Activated CD4-positive, alpha-beta memory T cell treated with anti-CD3 and anti-CD28 coated beads, Interleukin-2, amount 10 ng/mL, durations not matched to agents 7 days and 5 days (primary cell): ENCODE measurements at regions not wholly inside any gene's neighbourhood (a gene's known extent, or its start where the extent isn't known, plus 50 kb on each side); places are given as distances from the start of the nearest gene placed in this dataset.
A peak's percentile ranks its signal among the peaks of the same experiment; 100 is the strongest.
"Not testable (repeated sequence)": the region's sequence is repeated elsewhere in the genome, so short reads cannot be mapped to it uniquely, and the experiment has no call there.

Experiments
- CTCF ChIA-PET: fragments of 350-600 bp; sonication (Branson Sonifier 250); formaldehyde crosslinking; loops from one replicate; lab custom pipeline; 2021; ENCODE audit warnings: antibody characterized with exemption, inconsistent platforms; lab: Charles Lee
- POLR2A ChIA-PET: fragments of 350-600 bp; sonication (Branson Sonifier 250); formaldehyde crosslinking; loops from one replicate; lab custom pipeline; 2021; ENCODE audit warnings: antibody characterized with exemption; lab: Charles Lee
- DNase-seq: peaks from one replicate; pipeline ENCODE4 v3.0.0-alpha.2; 2020
- H3K27ac Mint-ChIP-seq: one replicate; pipeline ENCODE4 v1.8.0; 2021; ENCODE audit warnings: mild to moderate bottlenecking, mixed read lengths
- H3K27me3 Mint-ChIP-seq: one replicate; pipeline ENCODE4 v1.8.0; 2021; ENCODE audit warnings: mixed read lengths
- H3K36me3 Mint-ChIP-seq: one replicate; pipeline ENCODE4 v1.8.0; 2021; ENCODE audit warnings: low read depth, mixed read lengths
- H3K4me1 Mint-ChIP-seq: one replicate; pipeline ENCODE4 v1.8.0; 2021; ENCODE audit warnings: mixed read lengths
- H3K4me3 Mint-ChIP-seq: one replicate; pipeline ENCODE4 v1.8.0; 2021; ENCODE audit warnings: mild to moderate bottlenecking, mixed read lengths
- H3K9me3 Mint-ChIP-seq: one replicate; pipeline ENCODE4 v1.8.0; 2021; ENCODE audit warnings: mixed read lengths

DNA sequence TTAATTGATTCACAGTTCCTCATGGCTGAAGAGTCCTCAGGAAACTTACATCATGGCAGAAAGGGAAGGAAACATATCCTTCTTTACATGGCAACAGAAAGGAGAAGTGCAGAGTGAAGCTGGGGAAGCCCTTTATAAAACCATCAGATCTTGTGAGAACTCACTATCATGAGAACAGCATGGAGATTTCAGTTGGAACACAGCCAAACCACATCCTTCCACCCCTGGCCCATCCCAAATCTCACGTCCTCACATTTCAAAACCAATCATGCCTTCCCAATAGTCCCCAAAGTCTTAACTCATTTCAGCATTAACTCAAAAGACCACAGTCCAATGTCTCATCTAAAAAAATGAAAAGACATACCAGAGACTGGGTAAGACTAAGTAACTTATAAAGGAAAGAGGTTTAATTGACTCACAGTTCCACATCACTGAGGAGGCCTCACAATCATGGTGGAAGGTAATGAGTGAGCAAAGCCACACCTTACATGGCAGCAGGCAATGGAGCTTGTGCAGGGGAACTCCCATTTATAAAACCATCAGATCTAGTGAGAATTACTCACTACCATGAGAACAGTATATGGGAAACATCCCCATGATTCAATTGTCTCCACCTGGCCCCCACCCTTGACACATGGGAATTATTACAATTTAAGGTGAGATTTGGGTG, 105.2 kb downstream of the MRPL39 start:
- Mint-ChIP-seq H3K27me3 (no peaks in the 10 kb centered on the region), H3K36me3 (peaks cover 23% of the 10 kb centered on the region), H3K4me3 (no peak overlapping the region), H3K4me1 (peaks cover 27% of the 10 kb centered on the region), H3K9me3 (peaks cover 30% of the 10 kb centered on the region), H3K27ac (peak overlapping the region; percentile 36)
- no peak for DNase-seq
- POLR2A ChIA-PET, result no interaction called here
- CTCF ChIA-PET, result no interaction called here

DNA sequence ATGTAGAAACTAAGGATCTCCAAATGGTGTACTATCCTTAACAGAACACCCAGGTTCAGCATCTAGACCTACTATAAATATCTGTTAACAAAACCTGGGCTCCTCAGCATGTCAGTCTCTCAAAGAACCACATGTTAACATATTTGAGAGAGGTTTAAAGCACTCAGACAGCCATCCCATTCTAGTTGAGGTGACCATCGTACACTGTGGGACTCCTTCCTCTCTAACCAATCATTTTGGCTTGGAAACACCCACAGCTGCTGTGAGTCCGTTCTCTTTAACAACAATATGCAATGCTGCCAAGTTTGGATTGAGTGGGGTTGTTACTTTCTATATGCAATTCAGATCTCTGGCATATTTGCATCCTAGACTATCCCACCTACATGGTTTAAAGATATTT, 105.8 kb downstream of the MRPL39 start:
- Mint-ChIP-seq H3K9me3 (peaks cover 30% of the 10 kb centered on the region), H3K4me1 (peaks cover 24% of the 10 kb centered on the region), H3K4me3 (no peak overlapping the region), H3K27ac (no peak overlapping the region), H3K36me3 (peaks cover 23% of the 10 kb centered on the region), H3K27me3 (no peaks in the 10 kb centered on the region)
- ChIA-PET CTCF (no interaction called here), POLR2A (interaction anchor here (0.6 kb wide), 1 partner anchor 137 kb away, joined by 4 read pairs; no protein-coding TSS in a partner anchor)
- DNase-seq, result no peak

DNA sequence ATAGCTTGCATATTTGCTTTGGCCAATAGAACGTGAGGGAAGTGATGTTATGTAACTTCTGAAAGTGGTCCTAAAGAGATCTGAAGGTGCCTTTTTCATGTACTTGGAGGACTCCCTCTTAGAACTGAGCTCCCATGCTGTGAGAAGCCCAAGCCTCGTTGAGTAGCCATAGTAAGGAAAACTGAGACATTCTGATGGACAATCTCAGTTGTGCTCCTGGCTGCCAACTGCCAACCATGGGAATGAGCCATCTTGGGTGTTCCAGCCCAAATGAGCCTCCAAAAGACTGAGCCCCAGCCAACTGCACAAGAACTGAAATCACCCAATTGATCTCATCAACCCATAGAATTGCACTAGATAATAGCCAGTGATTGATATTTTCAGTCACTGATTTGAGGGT, 106.7 kb downstream of the MRPL39 start:
- POLR2A ChIA-PET, result interaction anchor here (0.6 kb wide), 1 partner anchor 138 kb away, joined by 4 read pairs; no protein-coding TSS in a partner anchor
- DNase-seq, result no peak
- CTCF ChIA-PET, result no interaction called here
- Mint-ChIP-seq H3K9me3 (peaks cover 30% of the 10 kb centered on the region), H3K27ac (no peak overlapping the region), H3K27me3 (no peaks in the 10 kb centered on the region), H3K4me3 (no peak overlapping the region), H3K36me3 (peaks cover 23% of the 10 kb centered on the region), H3K4me1 (peaks cover 19% of the 10 kb centered on the region)

DNA sequence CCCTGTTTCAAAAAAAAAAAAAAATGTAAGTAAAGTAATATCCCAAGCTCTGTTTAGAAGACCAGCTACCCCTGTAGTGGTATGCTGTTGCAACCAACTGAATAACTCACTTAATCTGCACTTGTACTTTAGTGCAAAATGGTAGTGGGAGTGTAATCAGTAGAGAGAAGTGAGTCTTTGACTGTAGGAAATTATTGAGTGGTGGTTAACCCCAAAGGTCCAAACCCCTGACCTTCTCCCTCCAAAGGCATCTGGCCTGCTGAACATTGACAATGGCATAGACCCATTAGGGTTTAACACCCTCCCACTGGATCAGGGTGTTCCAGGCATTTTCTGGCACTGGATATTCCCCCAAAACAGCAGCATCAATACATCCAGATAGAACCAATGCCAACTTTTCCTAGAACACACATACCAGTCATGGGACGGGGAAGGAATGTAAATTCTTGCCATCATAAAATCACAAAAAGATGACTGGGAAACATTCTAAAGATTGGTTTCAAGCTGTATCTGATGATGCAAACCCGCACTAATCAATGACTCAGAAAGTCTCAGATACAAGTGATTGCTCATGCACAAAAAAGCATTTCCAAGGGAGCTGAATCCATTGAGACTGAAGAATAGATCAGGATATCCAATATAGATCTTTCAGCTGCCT, 110.3 kb downstream of the MRPL39 start:
- Mint-ChIP-seq H3K9me3 (peaks cover 20% of the 10 kb centered on the region), H3K4me1 (peaks cover 8% of the 10 kb centered on the region), H3K36me3 (peaks cover 14% of the 10 kb centered on the region), H3K27ac (no peak overlapping the region), H3K4me3 (no peak overlapping the region), H3K27me3 (no peaks in the 10 kb centered on the region)
- ChIA-PET CTCF (interaction anchor here (1.4 kb wide), 1 partner anchor 76 kb away, joined by 3 read pairs; no protein-coding TSS in a partner anchor), POLR2A (no interaction called here)
- no peak for DNase-seq

DNA sequence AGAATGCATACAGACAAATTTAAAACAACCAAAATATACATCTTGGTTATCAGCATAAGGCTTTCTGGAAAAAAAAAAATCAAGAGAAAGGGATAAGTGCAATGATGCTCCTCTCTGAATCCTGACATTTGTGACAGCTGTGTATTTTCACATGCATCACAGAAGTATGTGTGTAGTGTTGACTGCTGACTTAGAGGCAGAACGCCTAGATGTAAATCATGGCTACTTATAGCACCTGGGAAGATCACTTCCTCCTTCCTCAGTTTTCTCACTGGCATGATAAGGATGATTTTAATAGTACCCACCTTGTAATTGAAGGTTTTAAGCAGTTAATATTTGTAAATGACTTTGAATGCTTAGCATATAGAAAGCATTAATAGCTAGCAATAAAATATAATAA, 112.5 kb downstream of the MRPL39 start:
- H3K36me3 Mint-ChIP-seq, result peaks cover 5% of the 10 kb centered on the region
- DNase-seq, result no peak
- CTCF ChIA-PET, result no interaction called here
- H3K9me3 Mint-ChIP-seq, result peaks cover 11% of the 10 kb centered on the region
- POLR2A ChIA-PET, result interaction anchor here (1.7 kb wide), 1 partner anchor 13 kb away, joined by 5 read pairs; no protein-coding TSS in a partner anchor
- H3K4me3 Mint-ChIP-seq, result no peak overlapping the region
- H3K27me3 Mint-ChIP-seq, result no peaks in the 10 kb centered on the region
- H3K4me1 Mint-ChIP-seq, result peaks cover 18% of the 10 kb centered on the region
- no peak overlapping the region for H3K27ac Mint-ChIP-seq

DNA sequence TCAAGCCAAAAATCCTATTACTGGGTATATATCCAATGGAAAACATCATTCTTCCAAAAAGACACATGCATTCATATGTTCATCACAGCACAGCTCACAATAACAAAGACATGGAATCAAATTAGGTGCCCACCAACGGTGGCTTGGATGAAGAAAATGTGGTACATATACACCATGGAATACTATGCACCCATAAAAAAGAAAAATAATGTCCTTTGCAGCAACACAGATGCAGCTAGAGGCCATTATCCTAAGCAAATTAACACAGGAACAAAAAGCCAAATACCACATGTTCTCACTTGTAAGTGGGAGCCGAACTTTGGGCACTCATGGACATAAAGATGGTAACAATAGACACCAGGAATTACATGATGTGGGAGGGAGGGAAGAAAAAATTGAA, 113.6 kb downstream of the MRPL39 start:
- no peak for DNase-seq
- H3K9me3 Mint-ChIP-seq, result peaks cover 4% of the 10 kb centered on the region
- ChIA-PET CTCF (no interaction called here), POLR2A (no interaction called here)
- no peaks in the 10 kb centered on the region for H3K27me3 Mint-ChIP-seq
- no peak overlapping the region for H3K4me3 Mint-ChIP-seq
- peaks cover 26% of the 10 kb centered on the region for H3K4me1 Mint-ChIP-seq
- no peak overlapping the region for H3K27ac Mint-ChIP-seq
- H3K36me3 Mint-ChIP-seq, result peaks cover 5% of the 10 kb centered on the region

DNA sequence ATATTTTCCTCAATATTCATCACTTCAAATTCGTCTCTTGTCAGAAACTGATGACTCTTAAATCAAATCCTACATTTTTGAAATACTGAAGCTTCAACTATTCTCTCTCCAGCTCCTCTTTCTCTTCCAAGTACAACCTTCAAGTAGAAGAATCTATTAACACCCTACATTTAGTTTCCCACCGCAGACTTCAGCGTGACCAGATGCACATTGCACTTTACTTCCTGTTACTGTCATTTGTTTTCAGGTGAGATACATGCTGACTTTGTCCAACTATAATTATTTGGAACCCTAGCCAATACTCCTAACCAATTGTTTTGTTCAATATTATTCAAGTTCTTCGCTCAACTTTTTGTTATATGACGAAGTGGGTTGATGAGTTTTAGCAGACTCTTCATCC, 116.0 kb downstream of the MRPL39 start:
- peaks cover 43% of the 10 kb centered on the region for H3K4me1 Mint-ChIP-seq
- H3K27ac Mint-ChIP-seq, result peak overlapping the region; percentile 1
- H3K27me3 Mint-ChIP-seq, result no peaks in the 10 kb centered on the region
- CTCF ChIA-PET, result no interaction called here
- POLR2A ChIA-PET, result interaction anchor here (0.9 to 1.1 kb wide), 2 partner anchors 18 to 71 kb away, joined by 3 to 4 read pairs; no protein-coding TSS in a partner anchor
- H3K9me3 Mint-ChIP-seq, result no peaks in the 10 kb centered on the region
- H3K36me3 Mint-ChIP-seq, result peaks cover 3% of the 10 kb centered on the region
- no peak for DNase-seq
- no peak overlapping the region for H3K4me3 Mint-ChIP-seq

DNA sequence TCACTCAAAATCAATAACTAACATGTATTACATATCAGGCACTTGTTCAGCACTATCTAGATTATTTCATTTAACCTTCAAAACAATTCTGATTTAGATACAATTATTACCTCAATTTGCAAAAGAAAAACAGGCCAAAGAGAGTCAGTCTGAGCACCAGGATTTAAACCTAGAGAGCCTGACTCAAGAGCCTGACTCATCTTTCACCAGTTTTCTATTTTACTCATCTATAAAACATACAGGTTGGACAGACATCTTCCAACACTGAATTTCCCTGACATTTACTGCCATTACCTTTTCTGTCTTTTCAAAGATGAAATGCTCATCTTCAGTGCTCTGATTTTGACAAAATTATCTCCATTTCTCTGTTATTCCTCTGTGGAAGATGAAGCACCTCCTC, 116.5 kb downstream of the MRPL39 start:
- Mint-ChIP-seq H3K27ac (peak overlapping the region; percentile 33), H3K4me3 (no peak overlapping the region), H3K27me3 (no peaks in the 10 kb centered on the region), H3K4me1 (peaks cover 48% of the 10 kb centered on the region), H3K9me3 (no peaks in the 10 kb centered on the region), H3K36me3 (peaks cover 3% of the 10 kb centered on the region)
- CTCF ChIA-PET, result interaction anchor here (1.3 kb wide), 1 partner anchor 20 kb away, joined by 3 read pairs; no protein-coding TSS in a partner anchor
- DNase-seq, result no peak
- POLR2A ChIA-PET, result interaction anchor here (1.1 kb wide), 1 partner anchor 72 kb away, joined by 4 read pairs; no protein-coding TSS in a partner anchor

DNA sequence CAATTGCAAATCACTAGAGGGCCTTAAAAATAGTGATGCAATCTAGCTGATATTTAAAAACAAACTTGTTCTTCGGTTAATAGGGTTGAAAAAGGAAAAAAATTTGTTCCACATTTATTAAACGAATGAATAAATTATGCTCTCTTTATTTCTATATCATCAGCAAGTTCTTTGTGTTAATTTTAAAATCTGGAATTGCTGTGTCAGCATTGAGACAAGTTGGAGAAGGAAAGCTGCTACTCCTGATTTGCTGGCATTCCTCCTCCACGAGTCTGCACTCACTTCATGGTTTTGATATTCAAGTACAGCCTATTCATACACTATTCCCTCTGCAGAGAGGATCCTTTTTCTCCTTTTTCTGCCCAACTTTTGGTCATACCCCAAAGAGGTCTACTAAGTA, 117.6 kb downstream of the MRPL39 start:
- DNase-seq, result no peak
- peaks cover 58% of the 10 kb centered on the region for H3K4me1 Mint-ChIP-seq
- H3K36me3 Mint-ChIP-seq, result peaks cover 8% of the 10 kb centered on the region
- POLR2A ChIA-PET, result interaction anchor here (0.8 to 1.0 kb wide), 3 partner anchors 25 to 84 kb away, joined by 3 to 4 read pairs (median 3); no protein-coding TSS in a partner anchor
- H3K4me3 Mint-ChIP-seq, result no peak overlapping the region
- H3K9me3 Mint-ChIP-seq, result peaks cover under 1% of the 10 kb centered on the region
- no peaks in the 10 kb centered on the region for H3K27me3 Mint-ChIP-seq
- no peak overlapping the region for H3K27ac Mint-ChIP-seq
- CTCF ChIA-PET, result interaction anchor here (1.3 kb wide), 1 partner anchor 21 kb away, joined by 3 read pairs; no protein-coding TSS in a partner anchor

DNA sequence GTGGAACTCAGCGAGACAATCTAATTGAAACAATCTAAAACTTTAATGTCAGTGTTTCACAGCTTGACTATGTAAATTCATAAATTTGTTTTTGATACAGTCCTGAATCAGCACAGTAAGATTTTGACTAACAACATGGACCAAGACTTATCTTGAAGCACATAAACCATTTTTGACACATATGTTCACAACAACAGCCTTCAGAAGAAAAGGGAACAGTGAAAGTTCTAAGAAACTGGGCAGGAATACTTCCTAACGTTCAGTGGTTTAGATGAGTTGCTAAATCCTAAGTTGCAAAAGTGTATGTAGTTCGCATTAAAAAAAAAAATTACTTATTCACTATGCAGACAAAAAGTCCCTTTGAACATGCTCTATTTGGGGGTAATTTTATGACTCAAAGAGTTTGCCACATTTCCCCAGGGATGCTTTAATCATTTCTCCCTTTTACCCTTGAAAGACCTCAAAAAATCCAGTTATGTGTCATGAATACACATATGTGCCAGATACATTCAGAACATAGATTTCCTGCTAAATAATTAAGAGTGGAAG, 120.2 kb downstream of the MRPL39 start:
- peaks cover 17% of the 10 kb centered on the region for H3K9me3 Mint-ChIP-seq
- CTCF ChIA-PET, result no interaction called here
- peaks cover 60% of the 10 kb centered on the region for H3K4me1 Mint-ChIP-seq
- POLR2A ChIA-PET, result interaction anchor here (0.9 kb wide), 1 partner anchor 22 kb away, joined by 4 read pairs; no protein-coding TSS in a partner anchor
- peaks cover 30% of the 10 kb centered on the region for H3K36me3 Mint-ChIP-seq
- H3K27ac Mint-ChIP-seq, result peak overlapping the region; percentile 58
- DNase-seq, result no peak
- no peaks in the 10 kb centered on the region for H3K27me3 Mint-ChIP-seq
- peak overlapping the region; percentile 52 for H3K4me3 Mint-ChIP-seq

DNA sequence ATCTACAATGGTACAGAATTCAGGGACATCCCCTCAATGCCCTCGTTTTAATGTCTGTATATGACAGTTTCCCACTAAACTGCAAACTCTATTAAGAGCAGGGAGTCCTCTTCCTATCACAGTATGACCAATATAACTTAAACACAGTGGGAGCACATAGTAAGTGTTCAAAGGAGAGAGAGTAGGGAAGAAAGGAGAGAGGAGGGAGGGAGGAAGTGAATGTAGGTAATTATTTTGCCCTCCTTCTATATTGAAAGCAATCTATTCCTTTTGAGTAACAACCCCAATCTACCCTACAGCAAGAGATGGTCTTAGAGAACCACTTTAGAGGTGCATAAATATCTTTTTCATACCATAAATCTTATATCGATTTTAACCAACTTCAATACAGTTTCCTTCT, 121.4 kb downstream of the MRPL39 start:
- ChIA-PET POLR2A (interaction anchor here (0.9 kb wide), 1 partner anchor 21 kb away, joined by 4 read pairs; no protein-coding TSS in a partner anchor), CTCF (no interaction called here)
- Mint-ChIP-seq H3K4me3 (peak overlapping the region; percentile 40), H3K27ac (no peak overlapping the region), H3K9me3 (peaks cover 29% of the 10 kb centered on the region), H3K36me3 (peaks cover 42% of the 10 kb centered on the region), H3K4me1 (peaks cover 52% of the 10 kb centered on the region), H3K27me3 (no peaks in the 10 kb centered on the region)
- DNase-seq, result no peak

DNA sequence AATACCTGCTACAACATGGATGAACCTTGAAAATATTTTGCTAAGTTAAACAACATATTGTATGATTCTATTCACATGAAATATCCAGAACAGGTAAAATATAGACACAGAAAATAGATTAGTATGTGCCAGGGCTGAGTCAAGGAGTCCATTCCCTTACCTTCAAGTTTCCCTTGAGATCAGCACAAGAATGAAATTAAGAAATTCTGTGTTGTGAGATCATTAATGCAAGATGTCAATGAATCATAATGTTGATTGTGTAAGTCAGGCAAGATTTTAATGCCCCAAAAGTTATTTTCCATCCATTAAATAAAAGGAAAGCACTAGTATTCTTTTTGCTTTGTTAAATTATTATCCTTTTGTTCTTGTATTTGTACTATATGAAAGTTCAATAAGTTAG, 139.4 kb downstream of the MRPL39 start:
- Mint-ChIP-seq H3K27me3 (no peaks in the 10 kb centered on the region), H3K36me3 (peaks cover 9% of the 10 kb centered on the region), H3K4me3 (no peak overlapping the region), H3K4me1 (peaks cover 27% of the 10 kb centered on the region), H3K27ac (no peak overlapping the region), H3K9me3 (peaks cover 9% of the 10 kb centered on the region)
- DNase-seq, result no peak
- ChIA-PET CTCF (no interaction called here), POLR2A (no interaction called here)

DNA sequence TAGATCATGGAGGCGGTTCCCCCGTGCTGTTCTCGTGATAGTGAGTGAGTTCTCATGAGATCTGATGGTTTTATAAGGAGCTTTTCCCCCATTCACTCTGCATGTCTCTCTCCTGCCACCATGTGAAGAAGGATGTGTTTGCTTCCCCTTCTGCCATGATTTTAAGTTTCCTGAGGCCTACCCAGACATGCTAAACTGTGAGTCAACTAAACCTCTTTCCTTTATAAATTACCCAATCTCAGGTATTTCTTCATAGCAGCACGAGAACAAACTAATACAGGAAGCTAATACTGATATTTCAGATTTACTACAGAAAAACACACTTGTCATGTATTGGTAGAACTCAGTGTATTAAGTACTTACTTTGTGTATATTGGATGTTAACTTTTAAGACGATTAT, 140.2 kb downstream of the MRPL39 start:
- H3K4me1 Mint-ChIP-seq, result peaks cover 33% of the 10 kb centered on the region
- POLR2A ChIA-PET, result interaction anchor here (0.8 to 1.5 kb wide), 2 partner anchors 13 to 141 kb away, joined by 3 to 4 read pairs; no protein-coding TSS in a partner anchor
- H3K27ac Mint-ChIP-seq, H3K36me3 Mint-ChIP-seq, H3K4me3 Mint-ChIP-seq, CTCF ChIA-PET, DNase-seq, H3K27me3 Mint-ChIP-seq, H3K9me3 Mint-ChIP-seq: not testable (repeated sequence)
